ENCODE measurements at regions not wholly inside any gene's neighbourhood (a gene's known extent, or its start where the extent isn't known, plus 50 kb on each side); places are given as distances from the start of the nearest gene placed in this dataset.

DNA sequence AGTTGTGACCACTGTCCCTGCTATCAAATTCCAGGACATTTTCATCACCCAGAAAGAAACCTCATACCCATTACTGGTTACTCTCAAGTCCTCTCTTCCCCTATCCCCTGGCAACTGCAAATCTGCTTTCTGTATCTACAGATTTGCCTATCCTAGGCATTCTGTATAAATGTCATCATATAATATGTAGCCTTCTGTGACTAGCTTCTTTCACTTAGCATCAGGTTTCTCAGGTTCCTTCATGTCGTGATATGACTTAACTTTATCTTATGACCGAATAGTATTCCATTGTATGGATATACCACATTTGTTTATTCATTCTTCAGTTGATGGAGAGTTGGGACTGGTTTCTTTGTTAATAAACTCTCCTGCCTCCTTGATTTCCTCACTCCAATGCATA lies 60.5 kb downstream of the PMAIP1 start:
- no peak for DNase-seq (ENCODE audit: low spot score)

DNA sequence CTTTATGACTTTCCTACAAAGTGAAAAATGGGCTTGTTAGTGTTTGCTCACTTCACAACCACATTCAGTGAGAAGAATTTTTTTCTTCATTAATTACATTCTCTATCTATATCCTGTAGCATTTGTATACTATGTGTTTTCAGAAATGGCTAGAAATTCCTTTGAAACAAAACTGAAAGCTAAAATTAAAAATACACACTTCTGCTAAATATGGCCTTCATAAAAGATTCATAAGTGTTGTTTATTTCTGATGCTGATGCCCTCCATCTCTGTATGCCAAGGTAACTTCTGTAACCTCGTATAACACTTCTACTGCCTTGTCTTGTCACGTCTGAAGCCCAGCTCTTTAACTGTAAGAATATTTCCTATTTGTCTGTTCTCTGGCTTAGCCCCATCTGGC lies 59.8 kb downstream of the PMAIP1 start:
- no peak for DNase-seq (ENCODE audit: low spot score)

GRCh38 chr18:59959073-59959472 lies 59.3 kb downstream of the PMAIP1 start:
- DNase-seq (ENCODE audit: low spot score), result no peak

GRCh38 chr18:59957957-59958356 lies 58.2 kb downstream of the PMAIP1 start:
- no peak for DNase-seq (ENCODE audit: low spot score)

- no peak for DNase-seq (ENCODE audit: low spot score)
These were observed 55.0 kb downstream of the PMAIP1 start for GRCh38 chr18:59954755-59955156.

DNA sequence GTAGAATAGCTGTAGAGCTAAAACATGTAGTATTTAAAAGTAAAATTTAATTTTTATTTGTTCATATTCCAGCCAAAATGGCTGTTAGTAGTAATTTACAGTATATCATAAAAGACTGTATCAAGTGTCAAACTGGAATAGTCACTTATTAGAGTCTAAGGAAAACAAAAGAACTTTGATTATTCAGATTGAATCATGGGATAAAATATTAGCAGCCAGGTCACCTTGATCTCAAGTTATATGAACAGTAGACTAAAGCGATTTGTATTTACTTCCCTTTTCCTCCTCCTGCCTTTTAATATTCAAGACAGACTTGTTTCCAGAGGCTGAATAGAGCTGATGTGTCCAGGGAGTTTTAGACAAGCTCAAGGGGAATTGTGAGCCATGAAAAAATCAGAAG lies 54.4 kb downstream of the PMAIP1 start:
- no peak for DNase-seq (ENCODE audit: low spot score)

Data from CD4-positive, alpha-beta T cell treated with Interleukin-15 for 4 hours (primary cell).